Nephron progenitor cell (in vitro differentiated cells): ENCODE measurements at regions not wholly inside any gene's neighbourhood (a gene's known extent, or its start where the extent isn't known, plus 50 kb on each side); places are given as distances from the start of the nearest gene placed in this dataset.

Experiments
- DNase-seq: peaks from one replicate; pipeline ENCODE4 v3.0.0; 2021
- H3K27ac Mint-ChIP-seq: 2 replicates; pipeline ENCODE4 v1.8.0; 2021; ENCODE audit warnings: mild to moderate bottlenecking, moderate library complexity, mixed read lengths
- H3K27me3 Mint-ChIP-seq: 2 replicates; pipeline ENCODE4 v1.8.0; 2021; ENCODE audit warnings: mild to moderate bottlenecking, low read depth, mixed read lengths; ENCODE audit not compliant: poor library complexity
- H3K36me3 Mint-ChIP-seq: 2 replicates; pipeline ENCODE4 v1.8.0; 2021; ENCODE audit warnings: low read depth, mixed read lengths
- H3K4me1 Mint-ChIP-seq: 2 replicates; pipeline ENCODE4 v1.8.0; 2021; ENCODE audit warnings: mixed read lengths
- H3K4me3 Mint-ChIP-seq: 2 replicates; pipeline ENCODE4 v1.8.0; 2021; ENCODE audit warnings: mild to moderate bottlenecking, moderate library complexity, mixed read lengths
- H3K9me3 Mint-ChIP-seq: 2 replicates; pipeline ENCODE4 v1.8.0; 2021; ENCODE audit warnings: mild to moderate bottlenecking, moderate library complexity, mixed read lengths
- CTCF ChIP-seq: fragments of 200-600 bp; sonication (generic); IDR thresholded peaks from 2 replicates; pipeline ENCODE4 v1.5.0; 2021; ENCODE audit warnings: antibody characterized with exemption

GRCh38 chr1:199736646-199737045, 290.9 kb upstream of the NR5A2 start:
- H3K9me3 Mint-ChIP-seq, result peaks cover 13% of the 10 kb centered on the region
- no peak overlapping the region for H3K27ac Mint-ChIP-seq
- peaks cover 29% of the 10 kb centered on the region for H3K4me1 Mint-ChIP-seq
- DNase-seq, result no peak
- no peaks in the 10 kb centered on the region for H3K27me3 Mint-ChIP-seq
- H3K4me3 Mint-ChIP-seq, result no peak overlapping the region
- H3K36me3 Mint-ChIP-seq, result no peaks in the 10 kb centered on the region
- TF ChIP-seq CTCF, result no peak

DNA sequence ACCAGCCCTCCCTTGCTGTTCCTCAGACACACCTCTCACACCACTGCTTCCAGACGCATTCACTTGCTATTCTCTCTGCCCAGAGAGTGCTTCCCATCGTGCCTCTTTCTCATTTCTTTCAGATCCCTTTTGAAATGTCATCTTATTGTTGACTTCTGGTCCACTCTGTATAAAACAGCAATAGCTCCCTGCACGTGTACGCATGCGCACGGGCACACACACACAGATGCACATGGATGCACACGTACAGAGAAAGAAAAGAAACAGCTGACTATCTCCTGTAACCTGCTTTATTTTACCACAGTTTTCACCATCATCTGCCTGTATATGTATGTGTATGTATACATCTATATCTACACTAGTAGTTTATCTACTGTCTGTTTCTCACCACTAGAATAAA, 285.9 kb upstream of the NR5A2 start:
- no peak overlapping the region for H3K4me3 Mint-ChIP-seq
- H3K27ac Mint-ChIP-seq, result no peak overlapping the region
- TF ChIP-seq CTCF, result no peak
- H3K36me3 Mint-ChIP-seq, result no peaks in the 10 kb centered on the region
- H3K4me1 Mint-ChIP-seq, result peaks cover 7% of the 10 kb centered on the region
- no peak for DNase-seq
- H3K9me3 Mint-ChIP-seq, result no peaks in the 10 kb centered on the region
- H3K27me3 Mint-ChIP-seq, result no peaks in the 10 kb centered on the region

GRCh38 chr1:199742547-199742946, 285.0 kb upstream of the NR5A2 start:
- no peak for DNase-seq
- Mint-ChIP-seq H3K27ac (no peak overlapping the region), H3K27me3 (no peaks in the 10 kb centered on the region), H3K36me3 (no peaks in the 10 kb centered on the region), H3K4me1 (peaks cover 17% of the 10 kb centered on the region), H3K4me3 (no peak overlapping the region), H3K9me3 (no peaks in the 10 kb centered on the region)
- no peak for TF ChIP-seq CTCF

GRCh38 chr1:199743227-199743626, 284.3 kb upstream of the NR5A2 start:
- no peak overlapping the region for H3K27ac Mint-ChIP-seq
- no peaks in the 10 kb centered on the region for H3K27me3 Mint-ChIP-seq
- no peak for TF ChIP-seq CTCF
- no peak for DNase-seq
- H3K4me1 Mint-ChIP-seq, result peaks cover 24% of the 10 kb centered on the region
- H3K36me3 Mint-ChIP-seq, result no peaks in the 10 kb centered on the region
- H3K9me3 Mint-ChIP-seq, result no peaks in the 10 kb centered on the region
- H3K4me3 Mint-ChIP-seq, result no peak overlapping the region

DNA sequence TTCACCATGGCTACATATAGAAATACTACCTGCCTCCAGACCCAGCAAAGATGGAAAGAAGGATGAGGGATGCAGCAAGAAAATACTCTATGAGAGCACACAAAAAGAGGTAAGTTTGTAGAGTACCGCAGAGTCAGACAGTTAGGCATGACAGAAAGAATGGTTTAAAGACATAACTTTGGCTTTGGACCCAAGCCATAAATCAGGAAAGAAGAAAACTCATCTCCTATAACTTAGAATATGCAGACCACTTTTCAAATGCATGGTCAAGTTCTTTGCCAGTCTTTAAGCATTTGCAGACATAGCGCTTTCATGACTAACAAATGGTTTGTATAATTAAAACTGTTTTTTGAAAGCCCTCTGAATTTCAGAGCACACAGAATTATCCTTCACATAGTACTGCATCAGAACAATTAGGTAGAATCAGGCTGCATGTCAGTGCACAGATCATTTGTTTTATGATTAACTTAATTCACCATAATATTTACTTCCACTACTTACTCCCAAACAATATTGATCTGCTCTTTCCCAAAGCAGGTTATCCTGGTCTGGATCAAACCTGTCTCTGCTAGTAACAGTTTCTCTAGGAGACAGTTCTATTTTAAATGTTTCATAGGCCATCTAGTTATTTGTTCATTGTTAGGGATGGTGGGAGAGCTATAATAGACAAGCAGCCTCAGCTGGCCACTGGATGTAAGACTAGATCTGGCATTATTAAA, 280.7 kb upstream of the NR5A2 start:
- Mint-ChIP-seq H3K4me1 (peaks cover 39% of the 10 kb centered on the region), H3K9me3 (no peaks in the 10 kb centered on the region), H3K4me3 (peak overlapping the region; percentile 6), H3K27me3 (peaks cover 9% of the 10 kb centered on the region), H3K27ac (no peak overlapping the region), H3K36me3 (no peaks in the 10 kb centered on the region)
- DNase-seq, result no peak
- no peak for TF ChIP-seq CTCF

DNA sequence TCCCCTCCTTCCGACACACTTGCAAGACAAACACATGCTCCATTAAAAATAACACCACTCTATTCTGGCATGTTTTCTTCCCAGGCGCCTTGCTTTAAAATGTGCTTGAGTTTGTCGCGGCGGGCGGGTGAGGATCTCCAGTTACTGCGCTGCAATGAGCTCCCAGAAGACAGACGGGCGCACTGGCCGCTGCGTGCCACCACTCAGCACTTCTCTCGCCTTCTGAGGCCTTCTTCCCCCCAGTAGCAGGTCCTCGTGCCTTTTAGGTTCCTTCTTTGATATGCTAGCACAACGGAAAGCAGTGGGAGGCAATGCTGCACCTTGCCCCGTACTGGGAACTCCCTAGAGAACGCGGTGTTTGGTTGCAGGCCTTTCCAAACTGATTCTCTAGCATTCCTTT, 279.5 kb upstream of the NR5A2 start:
- Mint-ChIP-seq H3K27ac (peak overlapping the region; percentile 96), H3K9me3 (peaks cover 4% of the 10 kb centered on the region), H3K4me1 (peaks cover 46% of the 10 kb centered on the region), H3K36me3 (no peaks in the 10 kb centered on the region), H3K27me3 (peaks cover 9% of the 10 kb centered on the region), H3K4me3 (peak overlapping the region; percentile 60)
- DNase-seq, result peak; percentile 63
- TF ChIP-seq CTCF, result no peak
